OCI-LY1 (cell line): ENCODE measurements at regions not wholly inside any gene's neighbourhood (a gene's known extent, or its start where the extent isn't known, plus 50 kb on each side); places are given as distances from the start of the nearest gene placed in this dataset.

Experiments
- H2AFZ ChIP-seq: fragments of 200-600 bp; sonication (generic), shearing (Covaris generic); 2 replicates; pipeline ENCODE4 v1.6.0; 2014; ENCODE audit warnings: antibody characterized with exemption, mild to moderate bottlenecking, low read length
- H3F3A ChIP-seq: fragments of 200-600 bp; sonication (generic), shearing (Covaris generic); 2 replicates; pipeline ENCODE4 v1.6.0; 2014; ENCODE audit warnings: mild to moderate bottlenecking, antibody characterized with exemption, low read length, moderate library complexity; ENCODE audit not compliant: insufficient read depth
- H3K27ac ChIP-seq: fragments of 200-600 bp; sonication (generic); 2 replicates; pipeline ENCODE4 v1.5.1; 2014; ENCODE audit warnings: low read length, mixed run types, mild to moderate bottlenecking, low read depth; ENCODE audit not compliant: poor library complexity, severe bottlenecking
- H3K27me3 ChIP-seq: fragments of 200-600 bp; sonication (generic); 2 replicates; pipeline ENCODE4 v1.6.0; 2014; ENCODE audit warnings: antibody characterized with exemption, mild to moderate bottlenecking, low read length, moderate library complexity; ENCODE audit not compliant: insufficient read depth
- H3K36me3 ChIP-seq: fragments of 200-600 bp; sonication (generic); 2 replicates; pipeline ENCODE4 v1.6.1; 2014; ENCODE audit warnings: mild to moderate bottlenecking, antibody characterized with exemption, low read length, moderate library complexity, mixed read lengths; ENCODE audit not compliant: insufficient read depth
- H3K4me1 ChIP-seq: fragments of 200-600 bp; sonication (generic); 2 replicates; pipeline ENCODE4 v1.5.1; 2014; ENCODE audit warnings: mild to moderate bottlenecking, low read length, moderate library complexity; ENCODE audit not compliant: insufficient read depth, severe bottlenecking
- H3K4me2 ChIP-seq: fragments of 200-600 bp; sonication (generic), shearing (Covaris generic); 2 replicates; pipeline ENCODE4 v1.6.1; 2014; ENCODE audit warnings: low read length
- H3K4me3 ChIP-seq: fragments of 200-600 bp; sonication (generic); 2 replicates; pipeline ENCODE4 v1.5.1; 2014; ENCODE audit warnings: low read length, low read depth, mild to moderate bottlenecking, mixed read lengths; ENCODE audit not compliant: poor library complexity, severe bottlenecking
- H3K79me2 ChIP-seq: fragments of 200-600 bp; shearing (Covaris generic); 2 replicates; pipeline ENCODE4 v1.6.1; 2016; ENCODE audit warnings: mixed run types, low read length, mixed read lengths; ENCODE audit not compliant: insufficient read depth
- H3K9ac ChIP-seq: fragments of 200-600 bp; sonication (generic), shearing (Covaris generic); 2 replicates; pipeline ENCODE4 v1.6.1; 2014; ENCODE audit warnings: mild to moderate bottlenecking, low read length, mixed read lengths
- H3K9me2 ChIP-seq: fragments of 200-600 bp; sonication (generic), shearing (Covaris generic); 2 replicates; pipeline ENCODE4 v1.6.1; 2014; ENCODE audit warnings: low read depth, mild to moderate bottlenecking, low read length, mixed read lengths
- H3K9me3 ChIP-seq: fragments of 200-600 bp; shearing (Covaris generic); 2 replicates; pipeline ENCODE4 v1.6.1; 2014; ENCODE audit warnings: low read length, mixed read lengths
- H4K20me1 ChIP-seq: fragments of 200-600 bp; sonication (generic), shearing (Covaris generic); 2 replicates; pipeline ENCODE4 v1.6.0; 2016; ENCODE audit warnings: mild to moderate bottlenecking, low read length; ENCODE audit not compliant: insufficient read depth
- CTCF ChIP-seq: fragments of 200-600 bp; sonication (generic), shearing (Covaris generic); IDR thresholded peaks from 2 replicates; pipeline ENCODE4 v1.5.1; 2017; ENCODE audit warnings: mild to moderate bottlenecking, antibody characterized with exemption, low read length, moderate library complexity, mixed read lengths
- EZH2 ChIP-seq: fragments of 200-600 bp; sonication (generic), shearing (Covaris generic); IDR thresholded peaks from 2 replicates; pipeline ENCODE4 v1.8.0; 2017; ENCODE audit warnings: borderline replicate concordance, mixed run types, mild to moderate bottlenecking, antibody characterized with exemption, low read length, moderate library complexity, mixed read lengths

- no peaks in the 10 kb centered on the region for H3K27me3 ChIP-seq
- TF ChIP-seq CTCF (no peak), EZH2 (no peak)
- H3K4me3 ChIP-seq = no peak overlapping the region
- H3K27ac ChIP-seq = no peak overlapping the region
- no peaks in the 10 kb centered on the region for H3K9me3 ChIP-seq
- H3K4me1 ChIP-seq = no peaks in the 10 kb centered on the region
- no peak overlapping the region for H2AFZ ChIP-seq
- H3K4me2 ChIP-seq = no peak overlapping the region
- no peaks in the 10 kb centered on the region for H3K79me2 ChIP-seq
- H3K9me2 ChIP-seq = no peaks in the 10 kb centered on the region
- no peaks in the 10 kb centered on the region for H4K20me1 ChIP-seq
- H3F3A ChIP-seq = no peaks in the 10 kb centered on the region
- no peaks in the 10 kb centered on the region for H3K36me3 ChIP-seq
- H3K9ac ChIP-seq = no peak overlapping the region
Observed at GRCh38 chr10:14438576-14438975, 107.9 kb upstream of the FRMD4A start.

DNA sequence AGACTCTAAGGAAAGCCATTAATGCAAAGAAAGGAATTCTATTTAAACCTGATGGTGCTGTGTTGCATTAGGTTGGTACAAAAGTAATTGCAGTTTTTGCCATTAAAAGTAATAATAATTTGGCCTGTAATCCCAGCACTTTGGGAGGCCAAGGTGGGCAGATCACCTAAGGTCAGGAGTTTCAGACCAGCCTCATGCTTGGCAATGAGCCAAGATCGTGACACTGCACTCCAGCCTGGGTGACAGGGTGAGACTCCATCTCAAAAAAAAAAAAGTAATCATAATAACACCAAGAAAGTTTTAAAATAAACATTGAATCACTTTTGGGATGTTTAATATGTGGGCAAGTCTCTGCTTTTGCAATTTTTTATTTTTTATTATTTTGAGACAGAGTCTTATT is 107.3 kb upstream of the FRMD4A start:
- Histone ChIP-seq H3F3A (no peaks in the 10 kb centered on the region), H3K27me3 (no peaks in the 10 kb centered on the region), H3K4me1 (no peaks in the 10 kb centered on the region), H3K79me2 (no peaks in the 10 kb centered on the region), H3K27ac (no peak overlapping the region), H3K4me3 (no peak overlapping the region), H4K20me1 (no peaks in the 10 kb centered on the region), H3K4me2 (no peak overlapping the region), H3K9me2 (no peaks in the 10 kb centered on the region), H2AFZ (no peak overlapping the region), H3K9ac (no peak overlapping the region), H3K36me3 (no peaks in the 10 kb centered on the region), H3K9me3 (no peaks in the 10 kb centered on the region)
- TF ChIP-seq EZH2 (no peak), CTCF (no peak)

- no peak overlapping the region for H3K4me2 ChIP-seq
- no peaks in the 10 kb centered on the region for H4K20me1 ChIP-seq
- no peaks in the 10 kb centered on the region for H3F3A ChIP-seq
- no peaks in the 10 kb centered on the region for H3K36me3 ChIP-seq
- TF ChIP-seq CTCF = no peak
- no peak for TF ChIP-seq EZH2
- no peaks in the 10 kb centered on the region for H3K9me3 ChIP-seq
- no peak overlapping the region for H3K9ac ChIP-seq
- H3K27ac ChIP-seq = no peak overlapping the region
- H3K79me2 ChIP-seq = no peaks in the 10 kb centered on the region
- no peak overlapping the region for H3K4me3 ChIP-seq
- H3K9me2 ChIP-seq = no peaks in the 10 kb centered on the region
- no peaks in the 10 kb centered on the region for H3K4me1 ChIP-seq
- no peak overlapping the region for H2AFZ ChIP-seq
- no peaks in the 10 kb centered on the region for H3K27me3 ChIP-seq
Observed at GRCh38 chr10:14435976-14436632, 105.4 kb upstream of the FRMD4A start.
